IPS DF 6.9 (cell line): ENCODE measurements at regions not wholly inside any gene's neighbourhood (a gene's known extent, or its start where the extent isn't known, plus 50 kb on each side); places are given as distances from the start of the nearest gene placed in this dataset.

Experiments
- DNase-seq: peaks from one replicate; pipeline ENCODE4 v3.0.0-alpha.2; 2013; ENCODE audit warnings: low read depth, low spot score
- H3K27ac ChIP-seq: one replicate; pipeline ENCODE4 v1.5.1; 2013; ENCODE audit warnings: low read length, control low read depth
- H3K27me3 ChIP-seq: 2 replicates; pipeline ENCODE4 v1.6.1; 2013; ENCODE audit warnings: mild to moderate bottlenecking, low read length; ENCODE audit not compliant: control insufficient read depth, insufficient read depth
- H3K36me3 ChIP-seq: 2 replicates; pipeline ENCODE4 v1.6.1; 2013; ENCODE audit warnings: low read length; ENCODE audit not compliant: control insufficient read depth, insufficient read depth
- H3K4me1 ChIP-seq: 2 replicates; pipeline ENCODE4 v1.6.1; 2013; ENCODE audit warnings: low read length; ENCODE audit not compliant: control insufficient read depth, insufficient read depth
- H3K4me3 ChIP-seq: 2 replicates; pipeline ENCODE4 v1.5.1; 2013; ENCODE audit warnings: mild to moderate bottlenecking, low read length
- H3K9me3 ChIP-seq: 2 replicates; pipeline ENCODE4 v1.6.1; 2013; ENCODE audit warnings: low read length, inconsistent platforms; ENCODE audit not compliant: control insufficient read depth, insufficient read depth
- WGBS: extraction: QIAGEN DNeasy Blood & Tissue Kit; methylation state at CpG from one replicate; pipeline ENCODE4 v1.1.7; 2013; ENCODE audit warnings: mixed read lengths, missing lambda C conversion rate; ENCODE audit not compliant: insufficient read length, insufficient coverage; 5-methylcytosine and 5-hydroxymethylcytosine counted together

DNA sequence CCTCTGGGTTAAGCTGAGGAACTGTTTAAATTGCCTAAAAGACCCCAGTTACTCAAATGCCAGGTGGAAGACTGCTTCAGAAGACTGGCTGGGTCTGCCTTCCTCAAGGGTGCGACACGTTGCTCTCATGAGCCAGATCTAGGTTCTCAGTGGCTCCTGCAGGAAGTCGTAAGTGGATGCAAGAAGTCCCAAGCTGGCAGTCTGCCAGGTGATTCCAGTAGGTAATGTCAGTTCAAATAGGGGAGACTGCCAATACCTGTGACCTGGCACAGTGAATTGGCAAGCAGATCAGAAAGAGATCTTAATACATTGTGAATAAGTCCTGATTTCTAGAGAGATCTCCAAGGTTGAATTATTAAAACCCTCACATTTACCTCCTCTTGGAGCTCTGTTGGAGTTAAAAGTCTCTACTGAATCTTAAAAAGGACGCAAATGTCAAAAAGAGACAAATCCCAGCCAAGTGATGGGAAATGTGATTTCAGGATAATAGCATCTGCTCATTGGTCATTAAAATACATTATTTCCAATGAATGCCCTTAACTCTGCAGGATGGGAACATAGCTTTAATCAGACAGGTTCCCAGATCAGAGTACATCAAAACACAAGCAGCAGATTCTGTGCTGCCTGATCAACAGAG lies 98.8 kb upstream of the FRMD6 start:
- H3K4me3 ChIP-seq, result no peak overlapping the region
- DNase-seq, result no peak
- no peaks in the 10 kb centered on the region for H3K36me3 ChIP-seq
- WGBS, result no CpG with 5 or more reads among the region's 4 CpGs
- H3K4me1 ChIP-seq, result no peaks in the 10 kb centered on the region
- H3K9me3 ChIP-seq, result no peaks in the 10 kb centered on the region
- no peaks in the 10 kb centered on the region for H3K27me3 ChIP-seq
- H3K27ac ChIP-seq, result no peak overlapping the region

GRCh38 chr14:51554339-51554920 lies 97.3 kb upstream of the FRMD6 start:
- no peaks in the 10 kb centered on the region for H3K27me3 ChIP-seq
- H3K4me3 ChIP-seq, result no peak overlapping the region
- no CpG with 5 or more reads among the region's 8 CpGs for WGBS
- DNase-seq, result no peak
- no peak overlapping the region for H3K27ac ChIP-seq
- H3K4me1 ChIP-seq, result no peaks in the 10 kb centered on the region
- no peaks in the 10 kb centered on the region for H3K36me3 ChIP-seq
- H3K9me3 ChIP-seq, result no peaks in the 10 kb centered on the region

DNA sequence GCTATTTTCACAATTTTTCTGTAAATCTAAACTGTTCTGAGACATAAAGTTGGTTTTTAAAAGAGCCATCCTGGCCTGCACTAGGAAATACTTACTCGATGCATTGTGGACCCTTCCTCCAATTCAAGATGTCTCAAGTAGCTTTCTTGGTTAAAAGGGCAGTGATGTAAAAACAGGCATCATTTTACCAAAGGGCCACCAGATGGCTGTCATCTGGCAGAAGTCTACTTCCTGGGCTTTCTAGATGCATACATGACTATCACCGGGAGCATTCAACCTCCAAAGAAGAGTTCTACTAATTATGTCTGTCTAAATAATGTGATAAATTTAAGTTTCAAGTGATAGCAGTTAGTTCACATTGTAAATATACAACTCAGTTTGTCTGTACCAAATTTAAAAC lies 96.8 kb upstream of the FRMD6 start:
- H3K27ac ChIP-seq, result no peak overlapping the region
- no peaks in the 10 kb centered on the region for H3K9me3 ChIP-seq
- no peaks in the 10 kb centered on the region for H3K4me1 ChIP-seq
- no CpG with 5 or more reads among the region's 2 CpGs for WGBS
- H3K27me3 ChIP-seq, result no peaks in the 10 kb centered on the region
- H3K4me3 ChIP-seq, result no peak overlapping the region
- H3K36me3 ChIP-seq, result no peaks in the 10 kb centered on the region
- no peak for DNase-seq

DNA sequence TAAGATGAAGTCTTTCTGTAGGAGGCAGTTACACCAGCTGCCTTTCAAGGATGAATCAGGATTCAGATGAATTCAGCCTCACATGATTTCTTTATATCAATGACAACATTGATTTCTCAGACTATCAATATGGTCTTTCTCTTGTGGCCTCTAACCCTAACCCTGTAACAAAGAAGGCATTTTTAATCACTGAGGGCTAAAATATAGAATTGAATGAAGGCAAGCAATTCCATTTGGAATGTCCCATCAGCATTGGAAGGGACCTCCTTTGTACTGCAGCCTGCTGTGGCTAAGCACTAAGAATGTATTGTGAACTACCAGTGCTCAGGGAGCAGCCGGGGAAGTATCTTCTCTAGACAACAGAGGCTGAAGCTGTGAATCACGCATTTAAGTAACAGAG lies 90.6 kb upstream of the FRMD6 start:
- Histone ChIP-seq H3K9me3 (no peaks in the 10 kb centered on the region), H3K27me3 (no peaks in the 10 kb centered on the region), H3K27ac (no peak overlapping the region), H3K36me3 (no peaks in the 10 kb centered on the region), H3K4me1 (no peaks in the 10 kb centered on the region), H3K4me3 (no peak overlapping the region)
- DNase-seq, result no peak
- no CpG with 5 or more reads among the region's 2 CpGs for WGBS

DNA sequence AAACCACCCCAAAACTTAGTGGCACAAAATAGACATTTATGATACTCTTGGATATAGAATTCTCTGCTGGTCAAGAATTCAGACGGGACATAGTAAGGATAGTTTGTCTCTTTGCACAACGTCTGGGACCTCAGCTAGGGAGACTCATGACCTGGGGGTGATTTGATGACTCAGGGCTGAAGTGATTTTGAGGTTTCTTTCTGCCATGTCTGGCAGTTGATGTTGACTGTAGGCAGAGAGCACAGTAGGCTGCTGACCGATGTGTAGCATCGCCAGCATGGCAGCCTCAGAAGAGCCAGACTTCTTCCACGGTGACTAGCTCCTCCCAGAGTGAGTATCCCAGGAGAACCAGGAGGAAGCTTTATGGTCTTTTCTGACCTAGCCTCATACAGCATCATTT lies 88.9 kb upstream of the FRMD6 start:
- Histone ChIP-seq H3K4me3 (no peak overlapping the region), H3K9me3 (no peaks in the 10 kb centered on the region), H3K4me1 (peaks cover 2% of the 10 kb centered on the region; the same call in 1 of the 2 replicates), H3K27me3 (no peaks in the 10 kb centered on the region), H3K27ac (no peak overlapping the region), H3K36me3 (no peaks in the 10 kb centered on the region)
- DNase-seq, result no peak
- WGBS, result no CpG with 5 or more reads among the region's 5 CpGs

- H3K27me3 ChIP-seq, result no peaks in the 10 kb centered on the region
- H3K36me3 ChIP-seq, result no peaks in the 10 kb centered on the region
- H3K4me1 ChIP-seq, result peaks cover 2% of the 10 kb centered on the region; the same call in 1 of the 2 replicates
- no peak overlapping the region for H3K4me3 ChIP-seq
- no peak for DNase-seq
- H3K9me3 ChIP-seq, result no peaks in the 10 kb centered on the region
- no peak overlapping the region for H3K27ac ChIP-seq
- WGBS, result no CpG with 5 or more reads among the region's 3 CpGs
Measured at GRCh38 chr14:51563560-51563959, 88.2 kb upstream of the FRMD6 start.

DNA sequence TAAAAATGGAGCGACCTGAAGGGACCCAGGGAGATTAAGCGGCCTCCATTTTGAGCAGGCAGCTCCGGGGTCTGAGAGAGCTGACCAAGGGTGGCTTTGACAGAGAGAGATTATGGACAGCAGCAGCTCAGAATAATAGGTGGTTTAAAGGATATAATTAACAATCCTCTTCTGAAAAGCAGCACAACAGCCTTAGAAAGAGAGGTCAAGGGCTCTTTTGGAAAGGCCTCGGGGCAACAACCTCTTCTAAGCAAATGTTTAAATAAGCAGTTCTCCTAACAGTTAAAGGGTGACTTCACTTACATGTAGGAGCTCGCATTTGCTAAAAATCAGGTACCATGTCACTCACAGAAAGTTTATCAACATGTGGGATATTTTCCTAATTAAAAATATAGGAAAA lies 87.2 kb upstream of the FRMD6 start:
- H3K27ac ChIP-seq, result no peak overlapping the region
- WGBS, result no CpG with 5 or more reads among the region's 5 CpGs

GRCh38 chr14:51564986-51565604 lies 86.6 kb upstream of the FRMD6 start:
- no peak for DNase-seq
- H3K27me3 ChIP-seq, result no peaks in the 10 kb centered on the region
- no peaks in the 10 kb centered on the region for H3K9me3 ChIP-seq
- no peak overlapping the region for H3K27ac ChIP-seq
- H3K36me3 ChIP-seq, result no peaks in the 10 kb centered on the region
- no CpG with 5 or more reads among the region's 6 CpGs for WGBS
- H3K4me1 ChIP-seq, result peaks cover 2% of the 10 kb centered on the region; the same call in 1 of the 2 replicates
- H3K4me3 ChIP-seq, result no peak overlapping the region

More for the DNA sequence above, 87.2 kb upstream of the FRMD6 start:
- peaks cover 2% of the 10 kb centered on the region; the same call in 1 of the 2 replicates for H3K4me1 ChIP-seq
- H3K9me3 ChIP-seq, result no peaks in the 10 kb centered on the region
- no peaks in the 10 kb centered on the region for H3K36me3 ChIP-seq
- no peak for DNase-seq
- no peaks in the 10 kb centered on the region for H3K27me3 ChIP-seq
- H3K4me3 ChIP-seq, result no peak overlapping the region

- peaks cover 2% of the 10 kb centered on the region; the same call in 1 of the 2 replicates for H3K4me1 ChIP-seq
- H3K36me3 ChIP-seq, result no peaks in the 10 kb centered on the region
- no peaks in the 10 kb centered on the region for H3K27me3 ChIP-seq
- H3K9me3 ChIP-seq, result no peaks in the 10 kb centered on the region
- H3K27ac ChIP-seq, result no peak overlapping the region
- WGBS, result no CpG with 5 or more reads among the region's 6 CpGs
- H3K4me3 ChIP-seq, result no peak overlapping the region
- DNase-seq, result no peak
Measured at GRCh38 chr14:51566831-51567582, 84.7 kb upstream of the FRMD6 start.

- Histone ChIP-seq H3K27me3 (no peaks in the 10 kb centered on the region), H3K36me3 (no peaks in the 10 kb centered on the region), H3K27ac (no peak overlapping the region), H3K9me3 (no peaks in the 10 kb centered on the region), H3K4me1 (peaks cover 2% of the 10 kb centered on the region; the same call in 1 of the 2 replicates), H3K4me3 (no peak overlapping the region)
- no peak for DNase-seq
- no CpG with 5 or more reads among the region's 2 CpGs for WGBS
Measured at GRCh38 chr14:51568366-51568765, 83.3 kb upstream of the FRMD6 start.
